ENCODE measurements at regions not wholly inside any gene's neighbourhood (a gene's known extent, or its start where the extent isn't known, plus 50 kb on each side); places are given as distances from the start of the nearest gene placed in this dataset.

DNA sequence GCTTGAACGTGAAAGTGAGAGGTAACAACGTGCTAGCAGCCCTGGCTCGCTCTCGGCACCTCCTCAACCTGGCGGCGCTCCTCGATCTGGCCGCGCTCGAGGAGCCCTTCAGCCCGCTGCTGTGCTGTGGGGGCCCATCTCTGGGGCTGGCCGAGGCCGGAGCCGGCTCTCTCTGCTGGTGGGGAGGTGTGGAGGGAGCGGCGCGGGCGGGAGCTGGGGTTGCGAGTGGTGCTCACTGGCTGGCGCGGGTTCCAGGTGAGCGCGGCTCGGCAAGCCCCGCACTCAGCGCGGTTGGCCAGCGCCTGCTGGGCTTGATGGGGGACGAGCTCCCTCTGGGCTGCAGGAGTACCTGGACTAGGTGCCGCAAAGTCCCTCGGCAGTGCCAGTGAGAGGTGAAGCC is 52.5 kb upstream of the RPS6KA2 start:
- Histone ChIP-seq H3K4me3 (no peak overlapping the region), H3K27me3 (no peaks in the 10 kb centered on the region), H3K36me3 (no peaks in the 10 kb centered on the region), H3K27ac (no peak overlapping the region), H3K9me3 (no peaks in the 10 kb centered on the region), H3K4me1 (no peaks in the 10 kb centered on the region)
- DNase-seq, result no peak
- TF ChIP-seq, protein P1, sequence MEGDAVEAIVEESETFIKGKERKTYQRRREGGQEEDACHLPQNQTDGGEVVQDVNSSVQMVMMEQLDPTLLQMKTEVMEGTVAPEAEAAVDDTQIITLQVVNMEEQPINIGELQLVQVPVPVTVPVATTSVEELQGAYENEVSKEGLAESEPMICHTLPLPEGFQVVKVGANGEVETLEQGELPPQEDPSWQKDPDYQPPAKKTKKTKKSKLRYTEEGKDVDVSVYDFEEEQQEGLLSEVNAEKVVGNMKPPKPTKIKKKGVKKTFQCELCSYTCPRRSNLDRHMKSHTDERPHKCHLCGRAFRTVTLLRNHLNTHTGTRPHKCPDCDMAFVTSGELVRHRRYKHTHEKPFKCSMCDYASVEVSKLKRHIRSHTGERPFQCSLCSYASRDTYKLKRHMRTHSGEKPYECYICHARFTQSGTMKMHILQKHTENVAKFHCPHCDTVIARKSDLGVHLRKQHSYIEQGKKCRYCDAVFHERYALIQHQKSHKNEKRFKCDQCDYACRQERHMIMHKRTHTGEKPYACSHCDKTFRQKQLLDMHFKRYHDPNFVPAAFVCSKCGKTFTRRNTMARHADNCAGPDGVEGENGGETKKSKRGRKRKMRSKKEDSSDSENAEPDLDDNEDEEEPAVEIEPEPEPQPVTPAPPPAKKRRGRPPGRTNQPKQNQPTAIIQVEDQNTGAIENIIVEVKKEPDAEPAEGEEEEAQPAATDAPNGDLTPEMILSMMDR (IDR thresholded peaks at IDR 0.05), result no peak
- intact Hi-C loops (cut with DNase I; ENCODE audit: low total_unique reads), result no loop called here

DNA sequence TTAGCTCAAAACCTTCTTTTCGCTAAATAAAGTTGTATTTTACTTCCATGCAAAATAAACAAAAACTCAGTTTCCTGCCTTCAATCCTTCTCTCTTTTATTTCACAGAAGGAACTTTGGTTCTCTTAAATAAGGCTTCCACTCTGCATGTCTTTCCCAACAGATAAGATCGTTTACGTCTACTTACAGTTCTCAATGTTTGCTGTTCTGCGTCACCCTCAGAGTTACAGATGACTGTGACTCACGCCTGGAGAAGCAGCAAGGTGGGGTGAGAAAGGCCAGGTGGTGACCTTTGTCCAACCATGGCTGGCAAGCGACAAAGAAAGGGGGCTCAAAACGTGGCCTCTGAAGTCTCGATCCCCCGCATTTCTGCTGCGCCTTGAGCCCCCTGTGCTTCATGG is 51.4 kb upstream of the RPS6KA2 start:
- TF ChIP-seq, protein P1 (IDR thresholded peaks at IDR 0.05), result no peak
- peaks cover 0 to under 1% of the 10 kb centered on the region in 2 donors for H3K27me3 ChIP-seq
- H3K27ac ChIP-seq, result no peak overlapping the region
- peaks cover 0 to 4% (median 2%) of the 10 kb centered on the region in 4 donors for H3K4me1 ChIP-seq
- DNase-seq, result no peak
- H3K36me3 ChIP-seq, result no peaks in the 10 kb centered on the region
- intact Hi-C loops (cut with DNase I; ENCODE audit: low total_unique reads), result no loop called here
- no peak overlapping the region for H3K4me3 ChIP-seq
- H3K9me3 ChIP-seq, result no peaks in the 10 kb centered on the region

DNA sequence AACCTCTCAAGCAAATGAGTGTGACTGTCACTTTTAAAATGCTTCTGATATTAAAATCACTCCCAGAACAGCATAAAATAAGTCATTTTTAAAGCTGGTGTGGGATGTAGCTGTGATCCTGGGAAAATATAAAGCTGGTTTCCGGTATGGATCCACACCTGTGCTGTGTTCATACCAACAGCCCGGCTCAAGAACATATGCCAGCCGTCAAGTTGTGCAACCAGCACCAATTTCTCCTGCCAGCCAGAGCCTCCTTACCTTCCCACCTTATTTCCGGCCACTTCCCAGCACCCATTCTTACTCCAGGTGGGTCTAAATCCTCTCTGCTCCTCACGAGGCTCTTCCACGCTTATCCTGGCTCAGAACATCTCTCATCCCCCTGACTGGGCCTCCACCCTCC is 50.9 kb upstream of the RPS6KA2 start:
- Histone ChIP-seq H3K27me3 (peaks cover 0 to 3% of the 10 kb centered on the region in 2 donors), H3K9me3 (no peaks in the 10 kb centered on the region), H3K4me3 (no peak overlapping the region), H3K27ac (no peak overlapping the region), H3K4me1 (peaks cover 0 to 9% (median 7%) of the 10 kb centered on the region in 4 donors), H3K36me3 (no peaks in the 10 kb centered on the region)
- TF ChIP-seq, protein P1 (IDR thresholded peaks at IDR 0.05), result no peak
- intact Hi-C loops (cut with DNase I; ENCODE audit: low total_unique reads), result no loop called here
- DNase-seq, result no peak
